ENCODE measurements at regions not wholly inside any gene's neighbourhood (a gene's known extent, or its start where the extent isn't known, plus 50 kb on each side); places are given as distances from the start of the nearest gene placed in this dataset.

GRCh38 chr5:4480528-4481349, 659.4 kb upstream of the ADAMTS16 start:
- no peak for TF ChIP-seq CTCF (IDR thresholded peaks at IDR 0.05)
- Histone ChIP-seq H3K27me3 (replicated peaks; ENCODE audit: insufficient read depth) (no peaks in the 10 kb centered on the region), H3K36me3 (no peaks in the 10 kb centered on the region), H3K9me3 (no peaks in the 10 kb centered on the region), H3K4me1 (ENCODE audit: control insufficient read depth in 1 of 2, low read depth in 2 of 2) (no peaks in the 10 kb centered on the region), H3K4me3 (no peak overlapping the region), H3K27ac (no peak overlapping the region)
- no peak for DNase-seq (ENCODE audit: low spot score)
- ATAC-seq (ENCODE audit: insufficient number of reproducible peaks, low FRiP score, low read depth), result no peak

GRCh38 chr5:4487581-4487980, 652.5 kb upstream of the ADAMTS16 start:
- no peak for ATAC-seq (ENCODE audit: insufficient number of reproducible peaks, low FRiP score, low read depth)
- H3K27me3 ChIP-seq (replicated peaks; ENCODE audit: insufficient read depth), result no peaks in the 10 kb centered on the region
- no peak overlapping the region for H3K4me3 ChIP-seq
- no peak for TF ChIP-seq CTCF (IDR thresholded peaks at IDR 0.05)
- H3K4me1 ChIP-seq (ENCODE audit: control insufficient read depth in 1 of 2, low read depth in 2 of 2), result no peaks in the 10 kb centered on the region
- no peaks in the 10 kb centered on the region for H3K36me3 ChIP-seq
- H3K27ac ChIP-seq, result no peak overlapping the region
- no peaks in the 10 kb centered on the region for H3K9me3 ChIP-seq
- DNase-seq (ENCODE audit: low spot score), result no peak

- Histone ChIP-seq H3K27me3 (replicated peaks; ENCODE audit: insufficient read depth) (no peaks in the 10 kb centered on the region), H3K27ac (no peak overlapping the region), H3K4me1 (ENCODE audit: control insufficient read depth in 1 of 2, low read depth in 2 of 2) (no peaks in the 10 kb centered on the region), H3K4me3 (peak overlapping the region; percentile 25), H3K9me3 (no peaks in the 10 kb centered on the region), H3K36me3 (no peaks in the 10 kb centered on the region)
- TF ChIP-seq CTCF (IDR thresholded peaks at IDR 0.05), result no peak
- DNase-seq (ENCODE audit: low spot score) (no peak), ATAC-seq (ENCODE audit: insufficient number of reproducible peaks, low FRiP score, low read depth) (no peak)
These were observed 628.0 kb upstream of the ADAMTS16 start for GRCh38 chr5:4511996-4512656.

- Histone ChIP-seq H3K27me3 (replicated peaks; ENCODE audit: insufficient read depth) (no peaks in the 10 kb centered on the region), H3K36me3 (no peaks in the 10 kb centered on the region), H3K4me1 (ENCODE audit: control insufficient read depth in 1 of 2, low read depth in 2 of 2) (no peaks in the 10 kb centered on the region), H3K4me3 (no peak overlapping the region), H3K9me3 (no peaks in the 10 kb centered on the region), H3K27ac (no peak overlapping the region)
- DNase-seq (ENCODE audit: low spot score) (no peak), ATAC-seq (ENCODE audit: insufficient number of reproducible peaks, low FRiP score, low read depth) (no peak)
- TF ChIP-seq CTCF (IDR thresholded peaks at IDR 0.05), result no peak
These were observed 626.7 kb upstream of the ADAMTS16 start for GRCh38 chr5:4513381-4513780.

- Histone ChIP-seq H3K27ac (no peak overlapping the region), H3K4me3 (no peak overlapping the region), H3K9me3 (no peaks in the 10 kb centered on the region), H3K4me1 (ENCODE audit: control insufficient read depth in 1 of 2, low read depth in 2 of 2) (no peaks in the 10 kb centered on the region), H3K27me3 (replicated peaks; ENCODE audit: insufficient read depth) (no peaks in the 10 kb centered on the region), H3K36me3 (no peaks in the 10 kb centered on the region)
- DNase-seq (ENCODE audit: low spot score) (no peak), ATAC-seq (ENCODE audit: insufficient number of reproducible peaks, low FRiP score, low read depth) (no peak)
- TF ChIP-seq CTCF (IDR thresholded peaks at IDR 0.05), result no peak
These were observed 626.0 kb upstream of the ADAMTS16 start for GRCh38 chr5:4514067-4514648.

All from thoracic aorta (tissue), 2 donors.